K562 (cell line): ENCODE measurements at regions not wholly inside any gene's neighbourhood (a gene's known extent, or its start where the extent isn't known, plus 50 kb on each side); places are given as distances from the start of the nearest gene placed in this dataset.

Experiments used
- ATAC-seq: fragments of 200-7000 bp; cut with Tn5 transposase; 3 replicates; pipeline ENCODE4 v1.9.1; 2020; ENCODE audit warnings: moderate library complexity
- BruUV-seq: library from RNA; stranded (reverse); fragments of 400-500 nt; replicated peaks from 2 replicates; lab custom pipeline; 2021; lab: Mats Ljungman, UMichigan
- CTCF ChIA-PET: fragments of 300-600 bp; formaldehyde crosslinking; extraction: SDS; loops from one replicate; lab custom pipeline; 2021; ENCODE audit warnings: low intra/inter-chr PET ratio; lab: Yijun Ruan, JAX
- POLR2A ChIA-PET: fragments of 300-600, 350-650 bp; sonication (Branson Sonifier 250); formaldehyde crosslinking; extraction: SDS; loops from one replicate; lab custom pipeline; 2021; ENCODE audit warnings: antibody characterized with exemption, inconsistent platforms; lab: Yijun Ruan, JAX
- DNase-seq, 4 experiments: peaks; one replicate each; pipeline versions ENCODE4 v3.0.0 to v3.0.0-alpha.2; 2011 to 2018; ENCODE audit warnings: low spot score in 3 of 4, mixed read lengths in 3 of 4; ENCODE audit errors: extremely low read depth in 1 of 4
- FAIRE-seq: peaks from 2 replicates; lab custom pipeline; 2011; peaks lifted over from hg19 to GRCh38; lab: Jason Lieb, UNC
- H2AFZ ChIP-seq: 2 replicates; pipeline ENCODE4 v1.6.0; 2011; ENCODE audit warnings: low read depth, low read length, control low read depth, inconsistent platforms
- H3K27ac ChIP-seq: fragments of 200-600 bp; 3 replicates; pipeline ENCODE4 v1.8.0; 2011; ENCODE audit warnings: low read depth, mild to moderate bottlenecking, control low read depth, inconsistent platforms, low read length, moderate library complexity, mixed read lengths; ENCODE audit errors: extremely low read depth
- H3K27me3 ChIP-seq, 2 experiments: fragments of 300-600 bp in 1 of 2; 2 replicates in 1 of 2; 3 replicates in 1 of 2; pipeline versions ENCODE4 v1.6.0 to v1.8.0; 2011; ENCODE audit warnings: inconsistent platforms in 2 of 2, low read length in 2 of 2, mild to moderate bottlenecking in 1 of 2, mixed read lengths in 1 of 2, moderate library complexity in 1 of 2; ENCODE audit not compliant: control insufficient read depth in 2 of 2, insufficient read depth in 2 of 2
- H3K36me3 ChIP-seq: fragments of 300-600 bp; 3 replicates; pipeline ENCODE4 v1.8.0; 2011; ENCODE audit warnings: mild to moderate bottlenecking, low read length, inconsistent platforms; ENCODE audit not compliant: control insufficient read depth, insufficient read depth
- H3K4me1 ChIP-seq, 2 experiments: fragments of 200-600 bp in 1 of 2; replicated peaks in 1 of 2; 2 replicates in 1 of 2; 3 replicates in 1 of 2; pipeline versions ENCODE4 v1.5.1 to v1.8.0; 2011; ENCODE audit warnings: inconsistent platforms in 2 of 2, low read length in 2 of 2, mild to moderate bottlenecking in 1 of 2, mixed read lengths in 1 of 2, moderate library complexity in 1 of 2; ENCODE audit not compliant: control insufficient read depth in 2 of 2, insufficient read depth in 2 of 2
- H3K4me2 ChIP-seq: 2 replicates; pipeline ENCODE4 v1.6.1; 2011; ENCODE audit warnings: low read length, control low read depth, inconsistent platforms, mixed read lengths; ENCODE audit not compliant: insufficient read depth
- H3K4me3 ChIP-seq: fragments of 200-600 bp; sonication (generic), shearing (Covaris generic); 2 replicates; pipeline ENCODE4 v1.5.1; 2016; ENCODE audit warnings: control low read depth, inconsistent platforms
- H3K79me2 ChIP-seq: fragments of 200-600 bp; 3 replicates; pipeline ENCODE4 v1.8.0; 2011; ENCODE audit warnings: low read length, inconsistent platforms; ENCODE audit not compliant: control insufficient read depth, insufficient read depth
- H3K9ac ChIP-seq, 2 experiments: 2 replicates each; pipeline versions ENCODE4 v1.6.0 to v1.6.1; 2011; ENCODE audit warnings: low read depth in 2 of 2, low read length in 2 of 2, control low read depth in 1 of 2, inconsistent platforms in 1 of 2, mild to moderate bottlenecking in 1 of 2, mixed read lengths in 1 of 2; ENCODE audit not compliant: insufficient read depth in 1 of 2
- H3K9me1 ChIP-seq: one replicate; pipeline ENCODE4 v1.6.0; 2011; ENCODE audit warnings: inconsistent platforms, mild to moderate bottlenecking, low read length, moderate library complexity; ENCODE audit not compliant: control insufficient read depth, insufficient read depth
- H3K9me3 ChIP-seq: replicated peaks from 2 replicates; pipeline ENCODE4 v1.5.1; 2011; ENCODE audit warnings: low read depth, low read length, inconsistent platforms; ENCODE audit not compliant: control insufficient read depth, insufficient read depth
- H4K20me1 ChIP-seq: replicated peaks from 2 replicates; pipeline ENCODE4 v1.6.1; 2011; ENCODE audit warnings: low read length, inconsistent platforms, mixed read lengths; ENCODE audit not compliant: control insufficient read depth, insufficient read depth
- HDAC8 ChIP-seq: fragments of 450-650 bp; IDR thresholded peaks from 2 replicates; pipeline ENCODE4 v1.6.1; 2016; ENCODE audit warnings: mild to moderate bottlenecking, missing genetic modification characterization, moderate library complexity, missing compliant biosample characterization
- HES1 ChIP-seq: fragments of 450-650 bp; IDR thresholded peaks from 2 replicates; pipeline ENCODE4 v1.6.1; 2016; ENCODE audit warnings: low read depth, mild to moderate bottlenecking, moderate library complexity
- HOMEZ ChIP-seq: fragments of 250-450 bp; sonication (Bioruptor Pico); IDR thresholded peaks from 2 replicates; pipeline ENCODE4 v1.4.0; 2020; ENCODE audit warnings: mild to moderate bottlenecking, moderate library complexity
- KDM1A ChIP-seq, 2 experiments: fragments of 450-650 bp; IDR thresholded peaks; 2 replicates each; pipeline ENCODE4 v1.6.1; 2016; ENCODE audit warnings: mild to moderate bottlenecking in 2 of 2
- MCM7 ChIP-seq, 2 experiments: fragments of 450-650 bp; IDR thresholded peaks; 2 replicates each; pipeline ENCODE4 v1.6.1; 2016 to 2018
- ZNF324 ChIP-seq: fragments of 250-450 bp; sonication (Bioruptor Pico); IDR thresholded peaks from 2 replicates; pipeline ENCODE4 v1.4.0; 2020; ENCODE audit warnings: mild to moderate bottlenecking
- WGBS: fragments of 100-300 bp; shearing (Covaris generic); methylation state at CpG from one replicate; pipeline ENCODE4 v1.1.6; 2016; ENCODE audit warnings: low coverage, mixed read lengths; ENCODE audit not compliant: insufficient coverage; ENCODE audit errors: missing lambda C conversion rate; 5-methylcytosine and 5-hydroxymethylcytosine counted together
- in situ Hi-C: fragments of 300-500 bp; cut with MboI; formaldehyde crosslinking; loops from 4 replicates; pipeline ENCODE4 v1.15.0; 2018; ENCODE audit warnings: inconsistent platforms, mixed read lengths
- intact Hi-C: fragments of 100-400 bp; cut with micrococcal nuclease; formaldehyde crosslinking; loops from 2 replicates; pipeline ENCODE4 v1.14.2; 2022
- TF ChIP-seq, protein P1 (sequence below): fragments of 250-450 bp; sonication (Bioruptor Pico); IDR thresholded peaks from 2 replicates; pipeline ENCODE4 v1.4.0; 2020

DNA sequence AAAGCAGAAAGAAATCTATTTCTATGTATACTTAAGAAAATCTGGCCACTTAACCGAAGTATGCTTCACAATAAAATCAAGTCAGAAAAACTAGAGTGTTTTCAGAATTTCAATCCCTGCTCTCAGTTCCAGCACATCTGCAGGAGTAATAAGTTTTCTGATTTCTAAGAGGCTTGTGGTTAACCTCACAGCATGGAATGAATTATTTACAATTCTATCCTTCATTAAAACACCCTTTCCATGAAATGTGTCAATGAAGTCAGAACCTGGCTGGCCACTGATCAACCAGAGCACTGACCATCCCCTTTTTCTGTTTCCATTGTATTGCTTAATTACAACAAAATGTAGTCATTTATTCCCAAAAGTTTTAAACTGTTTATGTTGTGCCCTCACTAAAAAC lies 781.4 kb upstream of the INTU start:
- no peak for FAIRE-seq
- H3K4me2 ChIP-seq = no peak overlapping the region
- no TSS peak for BruUV-seq

GRCh38 chr4:126853715-126854114 lies 779.0 kb upstream of the INTU start:
- Histone ChIP-seq H3K9me1 (no peaks in the 10 kb centered on the region), H3K9ac (no peak overlapping the region), H3K27me3 (no peaks in the 10 kb centered on the region), H3K79me2 (peaks cover 56% of the 10 kb centered on the region), H3K4me3 (no peak overlapping the region), H4K20me1 (no peaks in the 10 kb centered on the region), H3K27ac (no peak overlapping the region), H2AFZ (no peak overlapping the region), H3K4me2 (no peak overlapping the region), H3K9me3 (0 out of 2 replicates have a peak, but pooled peaks cover 2% of the 10 kb centered on the region), H3K36me3 (peaks cover 12% of the 10 kb centered on the region; the same call in 2 of the 3 replicates), H3K4me1 (peaks cover 0 to 21% of the 10 kb centered on the region in 2 experiments; a peak in 4 of 5 replicates)
- ATAC-seq = no peak
- in situ Hi-C loops (no loop called here), intact Hi-C loops (loop anchor here (5.0 kb wide), 3 partner anchors 61 to 116 kb away; no protein-coding TSS in a partner anchor)
- no peak for DNase-seq
- ChIA-PET CTCF (no interaction called here), POLR2A (no interaction called here)
- FAIRE-seq = no peak
- no TSS peak for BruUV-seq
- TF ChIP-seq HDAC8 (no peak), MCM7 (IDR thresholded peaks at IDR 0.05) (no peak), ZNF324 (CRISPR knock-in tag) (no peak), HOMEZ (CRISPR knock-in tag) (no peak)
- TF ChIP-seq, protein P1, sequence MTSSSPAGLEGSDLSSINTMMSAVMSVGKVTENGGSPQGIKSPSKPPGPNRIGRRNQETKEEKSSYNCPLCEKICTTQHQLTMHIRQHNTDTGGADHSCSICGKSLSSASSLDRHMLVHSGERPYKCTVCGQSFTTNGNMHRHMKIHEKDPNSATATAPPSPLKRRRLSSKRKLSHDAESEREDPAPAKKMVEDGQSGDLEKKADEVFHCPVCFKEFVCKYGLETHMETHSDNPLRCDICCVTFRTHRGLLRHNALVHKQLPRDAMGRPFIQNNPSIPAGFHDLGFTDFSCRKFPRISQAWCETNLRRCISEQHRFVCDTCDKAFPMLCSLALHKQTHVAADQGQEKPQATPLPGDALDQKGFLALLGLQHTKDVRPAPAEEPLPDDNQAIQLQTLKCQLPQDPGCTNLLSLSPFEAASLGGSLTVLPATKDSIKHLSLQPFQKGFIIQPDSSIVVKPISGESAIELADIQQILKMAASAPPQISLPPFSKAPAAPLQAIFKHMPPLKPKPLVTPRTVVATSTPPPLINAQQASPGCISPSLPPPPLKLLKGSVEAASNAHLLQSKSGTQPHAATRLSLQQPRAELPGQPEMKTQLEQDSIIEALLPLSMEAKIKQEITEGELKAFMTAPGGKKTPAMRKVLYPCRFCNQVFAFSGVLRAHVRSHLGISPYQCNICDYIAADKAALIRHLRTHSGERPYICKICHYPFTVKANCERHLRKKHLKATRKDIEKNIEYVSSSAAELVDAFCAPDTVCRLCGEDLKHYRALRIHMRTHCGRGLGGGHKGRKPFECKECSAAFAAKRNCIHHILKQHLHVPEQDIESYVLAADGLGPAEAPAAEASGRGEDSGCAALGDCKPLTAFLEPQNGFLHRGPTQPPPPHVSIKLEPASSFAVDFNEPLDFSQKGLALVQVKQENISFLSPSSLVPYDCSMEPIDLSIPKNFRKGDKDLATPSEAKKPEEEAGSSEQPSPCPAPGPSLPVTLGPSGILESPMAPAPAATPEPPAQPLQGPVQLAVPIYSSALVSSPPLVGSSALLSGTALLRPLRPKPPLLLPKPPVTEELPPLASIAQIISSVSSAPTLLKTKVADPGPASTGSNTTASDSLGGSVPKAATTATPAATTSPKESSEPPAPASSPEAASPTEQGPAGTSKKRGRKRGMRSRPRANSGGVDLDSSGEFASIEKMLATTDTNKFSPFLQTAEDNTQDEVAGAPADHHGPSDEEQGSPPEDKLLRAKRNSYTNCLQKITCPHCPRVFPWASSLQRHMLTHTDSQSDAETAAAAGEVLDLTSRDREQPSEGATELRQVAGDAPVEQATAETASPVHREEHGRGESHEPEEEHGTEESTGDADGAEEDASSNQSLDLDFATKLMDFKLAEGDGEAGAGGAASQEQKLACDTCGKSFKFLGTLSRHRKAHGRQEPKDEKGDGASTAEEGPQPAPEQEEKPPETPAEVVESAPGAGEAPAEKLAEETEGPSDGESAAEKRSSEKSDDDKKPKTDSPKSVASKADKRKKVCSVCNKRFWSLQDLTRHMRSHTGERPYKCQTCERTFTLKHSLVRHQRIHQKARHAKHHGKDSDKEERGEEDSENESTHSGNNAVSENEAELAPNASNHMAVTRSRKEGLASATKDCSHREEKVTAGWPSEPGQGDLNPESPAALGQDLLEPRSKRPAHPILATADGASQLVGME = no peak

More for the DNA sequence above, 781.4 kb upstream of the INTU start:
- Histone ChIP-seq H3K79me2 (peaks cover 39% of the 10 kb centered on the region), H3K27me3 (no peaks in the 10 kb centered on the region), H4K20me1 (no peaks in the 10 kb centered on the region), H3K9ac (no peak overlapping the region), H3K4me1 (peaks cover 0 to 21% of the 10 kb centered on the region in 2 experiments; a peak in 4 of 5 replicates), H3K4me3 (no peak overlapping the region), H2AFZ (no peak overlapping the region), H3K9me1 (no peaks in the 10 kb centered on the region), H3K36me3 (peaks cover 25% of the 10 kb centered on the region; the same call in 2 of the 3 replicates), H3K9me3 (peaks cover 8% of the 10 kb centered on the region; the same call in 1 of the 2 replicates), H3K27ac (peak overlapping the region; percentile 78; the same call in 1 of the 3 replicates)
- ATAC-seq (no peak), DNase-seq (no peak)
- in situ Hi-C loops = no loop called here
- ChIA-PET CTCF (no interaction called here), POLR2A (no interaction called here)
- 63% methylated on average over 1 of the region's 1 CpG for WGBS
- intact Hi-C loops = loop anchor here (5.0 kb wide), 3 partner anchors 59 to 114 kb away; no protein-coding TSS in a partner anchor
- no peak for TF ChIP-seq HES1
- TF ChIP-seq KDM1A (IDR thresholded peaks at IDR 0.05) = peak in 1 of 2 experiments; percentile 32; a peak in 1 of 4 replicates
